ENCODE measurements at regions not wholly inside any gene's neighbourhood (a gene's known extent, or its start where the extent isn't known, plus 50 kb on each side); places are given as distances from the start of the nearest gene placed in this dataset.

DNA sequence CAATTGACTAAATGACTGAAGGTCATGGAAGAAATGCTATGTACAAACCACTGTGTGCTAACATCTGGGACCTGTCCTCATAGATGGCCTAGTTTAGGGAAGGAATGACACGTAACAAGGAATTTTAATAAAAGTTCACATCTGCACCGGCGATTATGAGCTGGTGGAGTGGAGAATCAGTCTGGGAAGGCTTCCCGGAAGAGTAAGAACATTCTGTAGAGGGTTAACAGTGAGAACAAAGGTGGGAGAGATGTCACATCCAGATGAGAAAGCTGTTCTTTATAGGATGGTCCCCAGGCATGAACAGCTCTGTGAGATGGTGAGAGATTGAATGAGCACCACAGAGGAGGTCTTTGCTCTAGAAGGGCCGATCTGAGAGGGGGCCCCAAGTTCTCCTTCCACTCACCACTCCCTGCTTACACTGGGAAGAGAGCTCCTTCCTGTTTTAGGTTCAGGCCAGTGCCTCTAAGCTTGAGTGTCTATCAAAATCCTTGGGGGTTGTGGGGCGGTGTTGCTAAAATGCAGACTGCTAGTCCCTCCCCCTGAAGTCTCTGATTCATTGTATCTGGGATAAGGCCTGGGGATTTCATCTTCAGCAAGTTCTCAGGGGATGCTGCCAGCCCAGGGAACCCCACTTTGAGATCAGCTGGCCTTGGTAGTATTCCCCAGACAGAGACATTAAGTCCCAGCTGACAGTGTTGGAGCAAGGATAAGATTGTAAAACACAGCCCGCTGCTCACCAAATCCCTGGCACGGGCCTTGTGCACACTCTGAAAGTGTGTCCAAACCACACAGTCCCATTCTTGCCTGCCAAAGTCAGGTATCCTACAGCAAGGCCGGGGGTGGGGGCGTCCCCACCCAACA lies 294.7 kb upstream of the MAF start:
- TF ChIP-seq, protein P1, sequence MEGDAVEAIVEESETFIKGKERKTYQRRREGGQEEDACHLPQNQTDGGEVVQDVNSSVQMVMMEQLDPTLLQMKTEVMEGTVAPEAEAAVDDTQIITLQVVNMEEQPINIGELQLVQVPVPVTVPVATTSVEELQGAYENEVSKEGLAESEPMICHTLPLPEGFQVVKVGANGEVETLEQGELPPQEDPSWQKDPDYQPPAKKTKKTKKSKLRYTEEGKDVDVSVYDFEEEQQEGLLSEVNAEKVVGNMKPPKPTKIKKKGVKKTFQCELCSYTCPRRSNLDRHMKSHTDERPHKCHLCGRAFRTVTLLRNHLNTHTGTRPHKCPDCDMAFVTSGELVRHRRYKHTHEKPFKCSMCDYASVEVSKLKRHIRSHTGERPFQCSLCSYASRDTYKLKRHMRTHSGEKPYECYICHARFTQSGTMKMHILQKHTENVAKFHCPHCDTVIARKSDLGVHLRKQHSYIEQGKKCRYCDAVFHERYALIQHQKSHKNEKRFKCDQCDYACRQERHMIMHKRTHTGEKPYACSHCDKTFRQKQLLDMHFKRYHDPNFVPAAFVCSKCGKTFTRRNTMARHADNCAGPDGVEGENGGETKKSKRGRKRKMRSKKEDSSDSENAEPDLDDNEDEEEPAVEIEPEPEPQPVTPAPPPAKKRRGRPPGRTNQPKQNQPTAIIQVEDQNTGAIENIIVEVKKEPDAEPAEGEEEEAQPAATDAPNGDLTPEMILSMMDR (IDR thresholded peaks at IDR 0.05), result no peak
- no peak for TF ChIP-seq POLR2A (IDR thresholded peaks at IDR 0.05)
- TF ChIP-seq POLR2AphosphoS5 (IDR thresholded peaks at IDR 0.05), result no peak
